Keratinocyte (primary cell): ENCODE measurements at regions not wholly inside any gene's neighbourhood (a gene's known extent, or its start where the extent isn't known, plus 50 kb on each side); places are given as distances from the start of the nearest gene placed in this dataset.

Experiments used
- DNase-seq: peaks from one replicate; pipeline ENCODE4 v3.0.0-alpha.2; 2011; ENCODE audit warnings: low read depth, missing footprints, low spot score
- FAIRE-seq: peaks from 2 replicates; lab custom pipeline; 2011; peaks lifted over from hg19 to GRCh38; lab: Jason Lieb, UNC
- H2AFZ ChIP-seq: 2 replicates; pipeline ENCODE4 v1.6.0; 2012; ENCODE audit warnings: low read length, control low read depth, inconsistent platforms; ENCODE audit not compliant: control insufficient read depth
- H3K27ac ChIP-seq: 2 replicates; pipeline ENCODE4 v1.5.1; 2011; ENCODE audit warnings: low read length; ENCODE audit not compliant: control insufficient read depth, insufficient read depth
- H3K27me3 ChIP-seq: 3 replicates; pipeline ENCODE4 v1.6.0; 2011; ENCODE audit warnings: low read length; ENCODE audit not compliant: control insufficient read depth, insufficient read depth; ENCODE audit errors: extremely low read depth
- H3K36me3 ChIP-seq, 2 experiments: 2 replicates in 1 of 2; 3 replicates in 1 of 2; pipeline ENCODE4 v1.5.1; 2011; ENCODE audit warnings: low read length in 2 of 2, mild to moderate bottlenecking in 1 of 2; ENCODE audit not compliant: control insufficient read depth in 2 of 2, insufficient read depth in 2 of 2; ENCODE audit errors: extremely low read depth in 1 of 2
- H3K4me1 ChIP-seq: 3 replicates; pipeline ENCODE4 v1.5.1; 2011; ENCODE audit warnings: low read length; ENCODE audit not compliant: control insufficient read depth, insufficient read depth; ENCODE audit errors: extremely low read depth
- H3K4me2 ChIP-seq: 3 replicates; pipeline ENCODE4 v1.6.0; 2011; ENCODE audit warnings: low read depth, low read length; ENCODE audit not compliant: control insufficient read depth, insufficient read depth; ENCODE audit errors: extremely low read depth
- H3K4me3 ChIP-seq, 3 experiments: fragments of 200-600 bp in 1 of 3; sonication (generic) in 1 of 3; 2 replicates in 2 of 3; 3 replicates in 1 of 3; pipeline ENCODE4 v1.5.1; 2011 to 2016; ENCODE audit warnings: low read length in 3 of 3, mild to moderate bottlenecking in 3 of 3, control low read depth in 2 of 3, inconsistent platforms in 1 of 3, low read depth in 1 of 3, mixed read lengths in 1 of 3, mixed run types in 1 of 3, moderate library complexity in 1 of 3; ENCODE audit not compliant: control insufficient read depth in 2 of 3, insufficient read depth in 2 of 3; ENCODE audit errors: extremely low read depth in 1 of 3
- H3K79me2 ChIP-seq: 2 replicates; pipeline ENCODE4 v1.6.0; 2012; ENCODE audit warnings: low read length; ENCODE audit not compliant: control insufficient read depth, insufficient read depth
- H3K9ac ChIP-seq: 3 replicates; pipeline ENCODE4 v1.6.0; 2011; ENCODE audit warnings: low read length; ENCODE audit not compliant: control insufficient read depth, insufficient read depth; ENCODE audit errors: extremely low read depth
- H3K9me1 ChIP-seq: 3 replicates; pipeline ENCODE4 v1.6.0; 2011; ENCODE audit warnings: low read length; ENCODE audit not compliant: control insufficient read depth, insufficient read depth; ENCODE audit errors: extremely low read depth
- H3K9me3 ChIP-seq: 2 replicates; pipeline ENCODE4 v1.5.1; 2012; ENCODE audit warnings: low read depth, low read length; ENCODE audit not compliant: control insufficient read depth
- H4K20me1 ChIP-seq: 3 replicates; pipeline ENCODE4 v1.6.0; 2011; ENCODE audit warnings: low read length; ENCODE audit not compliant: control insufficient read depth, insufficient read depth; ENCODE audit errors: extremely low read depth
- CTCF ChIP-seq, 3 experiments: IDR thresholded peaks in 1 of 3; conservative IDR thresholded peaks in 1 of 3; optimal IDR thresholded peaks in 1 of 3; 2 replicates in 2 of 3; 3 replicates in 1 of 3; pipeline versions ENCODE3 to v1.5.1; 2011; ENCODE audit warnings: low read length in 3 of 3, mild to moderate bottlenecking in 3 of 3, moderate library complexity in 2 of 3, control low read depth in 1 of 3, inconsistent platforms in 1 of 3; ENCODE audit not compliant: insufficient read depth in 2 of 3; ENCODE audit errors: extremely low read depth in 1 of 3
- EZH2 ChIP-seq: IDR thresholded peaks from one replicate; pipeline ENCODE4 v1.6.1; 2012; ENCODE audit warnings: inconsistent platforms, mild to moderate bottlenecking, low read length, moderate library complexity
- dilution Hi-C: fragments of 300-500 bp; cut with MboI; formaldehyde crosslinking; loops from one replicate; pipeline ENCODE4 v1.7.0; 2020; ENCODE audit warnings: low sequenced_read_pairs; ENCODE audit not compliant: extremely low pct_ligation_motif_present

GRCh38 chrX:445727-446126 lies 59.0 kb upstream of the PPP2R3B start:
- Histone ChIP-seq H3K27ac (no peak overlapping the region), H3K36me3 (no peaks in the 10 kb centered on the region), H3K9ac (no peak overlapping the region), H4K20me1 (no peaks in the 10 kb centered on the region), H3K4me1 (no peaks in the 10 kb centered on the region), H2AFZ (no peak overlapping the region), H3K9me1 (no peaks in the 10 kb centered on the region), H3K9me3 (peaks cover 3% of the 10 kb centered on the region), H3K4me3 (no peak overlapping the region), H3K4me2 (no peak overlapping the region), H3K27me3 (no peaks in the 10 kb centered on the region), H3K79me2 (no peaks in the 10 kb centered on the region)
- DNase-seq (no peak), FAIRE-seq (no peak)
- dilution Hi-C loops = no loop called here
- TF ChIP-seq EZH2 = no peak
- no peak for TF ChIP-seq CTCF (optimal IDR thresholded peaks at IDR 0.05 in 1 of 3, IDR thresholded peaks at IDR 0.05 in 1 of 3, conservative IDR thresholded peaks at IDR 0.05 in 1 of 3; ENCODE audit: extremely low read depth in 1 of 3, insufficient read depth in 2 of 3, low read length in 3 of 3)

GRCh38 chrX:446245-446644 lies 59.5 kb upstream of the PPP2R3B start:
- H3K4me1 ChIP-seq = no peaks in the 10 kb centered on the region
- no peak for DNase-seq
- TF ChIP-seq CTCF (optimal IDR thresholded peaks at IDR 0.05 in 1 of 3, IDR thresholded peaks at IDR 0.05 in 1 of 3, conservative IDR thresholded peaks at IDR 0.05 in 1 of 3; ENCODE audit: extremely low read depth in 1 of 3, insufficient read depth in 2 of 3, low read length in 3 of 3) = no peak
- H3K4me2 ChIP-seq = no peak overlapping the region
- dilution Hi-C loops = no loop called here
- no peaks in the 10 kb centered on the region for H3K79me2 ChIP-seq
- no peak overlapping the region for H3K9ac ChIP-seq
- H3K9me3 ChIP-seq = peaks cover 2% of the 10 kb centered on the region
- no peaks in the 10 kb centered on the region for H3K36me3 ChIP-seq
- H3K27me3 ChIP-seq = no peaks in the 10 kb centered on the region
- H3K9me1 ChIP-seq = no peaks in the 10 kb centered on the region
- H3K27ac ChIP-seq = no peak overlapping the region
- H2AFZ ChIP-seq = no peak overlapping the region
- H3K4me3 ChIP-seq = no peak overlapping the region
- no peak for FAIRE-seq
- H4K20me1 ChIP-seq = no peaks in the 10 kb centered on the region
